ENCODE measurements at regions not wholly inside any gene's neighbourhood (a gene's known extent, or its start where the extent isn't known, plus 50 kb on each side); places are given as distances from the start of the nearest gene placed in this dataset.

DNA sequence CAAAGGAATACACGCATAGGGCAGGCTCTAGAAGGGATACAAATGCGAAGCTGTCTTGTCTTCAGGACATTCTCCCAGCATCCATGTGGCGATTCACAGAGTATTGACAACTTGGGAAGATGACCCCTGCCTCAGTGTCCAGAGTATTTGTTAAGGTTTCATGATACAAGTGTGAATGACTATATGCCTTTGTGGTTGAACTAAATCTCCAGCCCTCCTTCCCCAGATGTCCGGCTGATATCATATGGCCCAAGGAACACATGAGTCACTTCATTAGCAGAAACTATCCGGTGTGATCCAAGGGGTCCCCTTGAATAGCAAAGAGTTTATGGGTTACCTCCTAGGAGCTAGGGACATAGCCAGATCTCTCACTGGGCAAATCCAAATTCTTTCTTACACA lies 151.0 kb downstream of the INSIG2 start:
- no peak for DNase-seq (ENCODE audit: low read depth)

DNA sequence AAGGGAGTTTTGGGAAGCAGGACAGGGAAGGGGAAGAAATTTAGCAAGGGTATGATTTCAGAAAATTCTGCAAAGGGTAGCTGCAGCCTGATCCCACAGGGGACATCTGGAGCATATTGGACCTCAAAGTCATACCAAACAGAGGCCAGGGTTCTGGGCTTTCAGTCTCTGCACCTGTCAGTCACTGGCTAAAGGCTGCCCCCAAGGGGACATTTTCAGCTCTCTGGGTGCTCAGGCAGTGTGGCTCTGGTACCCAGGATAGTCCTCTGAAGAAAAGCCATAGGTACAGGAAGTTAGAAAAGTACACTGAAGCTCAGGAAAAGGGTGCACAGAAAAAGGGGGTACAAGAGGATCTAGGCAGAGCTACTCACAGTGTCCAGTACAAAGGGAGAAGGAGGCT lies 149.2 kb downstream of the INSIG2 start:
- no peak for DNase-seq (ENCODE audit: low read depth)

DNA sequence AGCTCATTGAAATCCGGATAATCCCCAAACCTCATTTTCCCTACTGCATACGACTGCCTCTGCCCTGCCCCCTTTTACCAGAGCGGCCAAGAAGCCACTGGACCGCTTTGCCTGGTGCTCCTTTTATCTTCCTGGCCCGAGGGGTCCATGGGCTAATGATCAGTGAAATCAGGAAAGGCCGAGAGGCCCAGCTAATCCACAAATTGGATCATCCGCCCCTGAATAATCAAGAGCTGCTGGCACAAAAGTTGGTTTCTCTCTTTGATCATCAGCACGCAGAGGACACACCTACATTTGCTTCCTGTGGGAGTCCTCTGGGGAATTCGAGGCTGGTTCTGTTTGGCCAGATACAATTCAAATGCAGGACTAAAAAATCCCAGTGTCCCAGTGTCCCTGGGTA lies 144.5 kb downstream of the INSIG2 start:
- no peak for DNase-seq (ENCODE audit: low read depth)

GRCh38 chr2:118232391-118232790 lies 144.1 kb downstream of the INSIG2 start:
- no peak for DNase-seq (ENCODE audit: low read depth)

GRCh38 chr2:118231759-118232158 lies 143.5 kb downstream of the INSIG2 start:
- DNase-seq (ENCODE audit: low read depth), result no peak

- DNase-seq (ENCODE audit: low read depth), result no peak
Measured at GRCh38 chr2:118227698-118228508, 139.6 kb downstream of the INSIG2 start.

DNA sequence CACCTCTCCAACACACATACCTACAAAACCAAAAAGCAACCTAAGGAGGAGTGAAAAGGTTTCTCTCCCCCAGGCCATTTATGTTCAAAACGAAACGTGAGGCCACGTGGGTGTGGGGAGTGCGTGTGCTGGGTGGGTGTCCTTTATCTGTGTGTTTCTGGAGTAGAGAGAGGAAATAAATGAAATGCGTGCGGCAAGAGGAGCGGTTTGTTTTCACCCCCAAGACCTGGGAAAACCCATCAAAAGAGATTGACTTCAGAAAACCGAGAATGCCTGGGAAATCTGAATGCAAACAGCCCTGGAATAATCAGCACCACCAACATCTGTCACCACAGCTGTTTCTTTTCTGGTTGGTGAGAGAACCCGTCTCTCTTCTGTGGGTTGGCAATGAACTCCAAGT lies 137.4 kb downstream of the INSIG2 start:
- no peak for DNase-seq (ENCODE audit: low read depth)

- no peak for DNase-seq (ENCODE audit: low read depth)
Measured at GRCh38 chr2:118224895-118225311, 136.6 kb downstream of the INSIG2 start.

GRCh38 chr2:118223992-118224894 lies 136.0 kb downstream of the INSIG2 start:
- peak; percentile 1 for DNase-seq (ENCODE audit: low read depth)

GRCh38 chr2:118223511-118223991 lies 135.3 kb downstream of the INSIG2 start:
- DNase-seq (ENCODE audit: low read depth), result no peak

DNA sequence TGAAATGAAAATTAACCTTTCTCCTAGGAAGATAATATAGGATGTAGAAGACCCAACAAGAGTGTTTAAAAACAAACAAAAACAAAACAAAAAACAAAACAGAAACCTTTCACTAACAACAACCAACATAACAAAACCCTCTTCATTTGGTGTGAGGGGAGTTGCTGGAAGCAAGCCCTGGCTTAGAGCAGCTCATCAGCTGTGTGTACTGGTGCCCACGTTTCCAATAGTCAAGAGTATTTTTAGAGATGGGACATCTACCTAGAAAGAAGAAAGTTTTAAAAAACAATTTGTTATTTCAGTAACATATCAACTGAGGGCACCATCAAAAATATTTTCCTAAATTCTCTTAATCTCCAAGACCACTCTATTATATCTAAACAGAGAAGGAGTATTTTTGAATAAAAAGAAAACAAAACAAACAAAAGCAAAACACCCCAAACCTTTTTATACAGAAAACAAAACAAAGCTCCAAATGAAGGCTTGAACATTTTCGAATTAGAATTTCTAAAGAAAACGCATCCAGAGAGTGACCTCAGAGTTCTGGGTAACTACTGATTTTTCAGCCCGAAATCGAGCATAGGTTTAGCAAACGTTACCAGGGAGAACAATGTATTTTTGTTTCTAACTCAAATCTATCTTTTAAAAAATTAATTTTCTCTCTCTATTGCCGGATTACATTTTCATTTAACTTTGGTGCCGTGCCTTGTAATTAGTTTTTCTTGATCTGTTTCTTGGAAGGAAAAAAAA lies 134.6 kb downstream of the INSIG2 start:
- DNase-seq (ENCODE audit: low read depth), result no peak

- DNase-seq (ENCODE audit: low read depth), result no peak
Measured at GRCh38 chr2:118222273-118222594, 134.0 kb downstream of the INSIG2 start.

GRCh38 chr2:118221536-118222272 lies 133.4 kb downstream of the INSIG2 start:
- no peak for DNase-seq (ENCODE audit: low read depth)

GRCh38 chr2:118219611-118220010 lies 131.3 kb downstream of the INSIG2 start:
- no peak for DNase-seq (ENCODE audit: low read depth)

DNA sequence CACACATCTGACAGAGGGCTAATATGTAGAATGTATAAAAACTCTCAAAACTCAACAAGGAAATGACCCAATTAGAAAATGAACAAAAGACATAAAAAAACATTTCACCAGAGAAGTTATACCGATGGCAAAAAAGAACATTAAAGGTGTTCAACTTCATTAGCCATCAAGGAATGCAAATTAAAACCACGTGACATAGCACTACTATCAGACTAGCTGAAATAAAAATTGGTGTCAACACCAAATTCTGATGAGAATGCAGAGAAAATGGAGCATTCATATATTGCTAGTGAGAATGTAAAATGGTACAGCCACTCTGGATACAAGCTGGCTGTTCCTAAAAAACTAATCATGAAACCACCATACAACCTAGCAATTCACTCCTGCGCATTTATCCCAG lies 128.0 kb downstream of the INSIG2 start:
- DNase-seq (ENCODE audit: low read depth), result no peak

- DNase-seq (ENCODE audit: low read depth), result no peak
Measured at GRCh38 chr2:118209727-118210126, 121.5 kb downstream of the INSIG2 start.

DNA sequence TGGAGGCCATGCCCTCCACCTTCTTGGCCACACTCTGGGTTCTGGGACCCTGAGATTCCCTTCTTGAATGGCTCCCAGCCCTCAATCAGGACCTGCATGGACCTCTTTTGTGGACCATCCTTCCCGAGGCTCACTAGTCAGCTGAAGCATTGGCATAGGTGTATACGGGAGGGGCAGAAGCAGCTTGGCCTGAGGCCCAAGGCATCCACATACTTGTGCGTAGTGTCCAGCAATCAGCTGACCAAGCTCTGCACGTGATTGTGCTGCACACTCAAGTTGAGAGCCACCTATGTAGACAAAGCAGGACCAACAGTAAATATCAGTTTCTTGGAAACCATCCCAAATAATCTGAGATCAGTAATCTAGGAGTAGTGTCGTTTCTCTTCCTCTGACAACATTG lies 119.6 kb downstream of the INSIG2 start:
- DNase-seq (ENCODE audit: low read depth), result no peak

GRCh38 chr2:118202707-118203303 lies 114.5 kb downstream of the INSIG2 start:
- peak; percentile 20 for DNase-seq (ENCODE audit: low read depth)

- no peak for DNase-seq (ENCODE audit: low read depth)
Measured at GRCh38 chr2:118198268-118198667, 110.0 kb downstream of the INSIG2 start.

DNA sequence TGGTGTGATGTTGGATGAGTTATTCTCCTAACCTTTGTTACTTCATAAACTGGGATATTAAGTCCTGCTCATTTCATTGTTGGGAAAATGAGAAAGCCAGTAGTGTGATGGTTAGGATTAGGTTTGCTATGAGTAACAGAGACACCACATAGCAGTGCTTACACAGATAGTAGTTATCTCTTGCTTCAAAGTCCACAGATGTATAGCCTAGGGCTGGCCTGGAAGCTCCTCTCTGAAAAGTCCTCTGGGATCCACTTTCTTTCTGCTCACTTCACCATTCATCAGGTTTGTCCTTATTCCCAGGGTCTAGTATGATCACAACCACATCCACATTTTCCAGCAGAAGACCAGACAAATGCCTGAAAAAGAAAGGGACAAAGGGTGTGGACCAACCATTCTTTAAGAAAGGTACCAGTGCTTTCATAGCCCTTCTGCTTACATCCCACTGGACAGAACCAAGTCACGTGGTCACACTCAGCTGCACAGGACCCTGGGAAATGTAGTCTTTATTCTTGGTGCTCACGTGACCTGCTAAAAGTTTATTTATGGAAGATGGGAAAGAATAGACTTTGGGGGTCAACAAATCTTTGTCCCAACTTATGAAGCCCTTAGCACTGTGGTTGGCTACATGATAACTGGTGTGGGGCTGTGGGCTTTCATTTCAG lies 108.9 kb downstream of the INSIG2 start:
- DNase-seq (ENCODE audit: low read depth), result no peak

DNA sequence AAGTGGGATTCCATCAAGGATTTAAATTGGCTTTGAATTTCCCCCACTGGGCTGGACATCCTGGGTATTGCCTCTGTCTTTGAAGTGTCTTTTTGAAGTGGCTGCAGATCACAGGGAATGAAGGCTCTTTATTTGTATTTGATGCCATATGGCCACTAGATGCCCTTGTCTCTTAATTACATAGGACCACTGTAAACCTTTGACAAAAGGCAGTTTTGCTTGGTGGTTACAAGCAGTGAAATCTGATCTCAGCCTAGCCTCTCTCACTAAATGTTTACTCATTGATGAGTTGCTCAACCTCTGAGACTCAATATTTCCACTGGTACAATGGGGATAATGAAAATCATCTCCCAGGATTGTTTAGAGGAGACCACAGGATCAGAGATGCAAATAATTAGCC lies 102.2 kb downstream of the INSIG2 start:
- no peak for DNase-seq (ENCODE audit: low read depth)

Data from activated T-helper 1 cell treated with Interleukin-2 at 50 U/mL for 16 hours (primary cell).